GM21528 (cell line): ENCODE measurements at regions not wholly inside any gene's neighbourhood (a gene's known extent, or its start where the extent isn't known, plus 50 kb on each side); places are given as distances from the start of the nearest gene placed in this dataset.

ENCODE experiments used
- ATAC-seq: cut with Tn5 transposase; IDR thresholded peaks from one replicate; pipeline ENCODE4 v1.9.1; 2021; ENCODE audit warnings: mild to moderate bottlenecking, moderate library complexity; ENCODE audit not compliant: unreplicated experiment, low FRiP score

GRCh38 chr20:60238992-60239660 lies 280.9 kb downstream of the CDH26 start:
- no peak for ATAC-seq

- ATAC-seq = no peak
Measured at GRCh38 chr20:60239956-60240355, 281.7 kb downstream of the CDH26 start.

GRCh38 chr20:60240415-60240814 lies 282.2 kb downstream of the CDH26 start:
- no peak for ATAC-seq

GRCh38 chr20:60240986-60241385 lies 282.8 kb downstream of the CDH26 start:
- no peak for ATAC-seq

- no peak for ATAC-seq
Measured at GRCh38 chr20:60242836-60243505, 284.7 kb downstream of the CDH26 start.

GRCh38 chr20:60244373-60245146 lies 286.3 kb downstream of the CDH26 start:
- no peak for ATAC-seq

GRCh38 chr20:60246751-60247150 lies 288.5 kb downstream of the CDH26 start:
- ATAC-seq = no peak

- no peak for ATAC-seq
Measured at GRCh38 chr20:60249436-60249835, 291.2 kb downstream of the CDH26 start.

- ATAC-seq = no peak
Measured at GRCh38 chr20:60250251-60250650, 292.0 kb downstream of the CDH26 start.

- no peak for ATAC-seq
Measured at GRCh38 chr20:60252866-60253265, 294.6 kb downstream of the CDH26 start.

- no peak for ATAC-seq
Measured at GRCh38 chr20:60253471-60253870, 295.2 kb downstream of the CDH26 start.

- no peak for ATAC-seq
Measured at GRCh38 chr20:60254901-60255411, 296.7 kb downstream of the CDH26 start.

GRCh38 chr20:60255415-60255814 lies 297.2 kb downstream of the CDH26 start:
- ATAC-seq = no peak

GRCh38 chr20:60255866-60256265 lies 297.6 kb downstream of the CDH26 start:
- ATAC-seq = no peak

- no peak for ATAC-seq
Measured at GRCh38 chr20:60256811-60257210, 298.6 kb downstream of the CDH26 start.

GRCh38 chr20:60257671-60258070 lies 299.4 kb downstream of the CDH26 start:
- no peak for ATAC-seq

GRCh38 chr20:60258255-60258863 lies 300.1 kb downstream of the CDH26 start:
- no peak for ATAC-seq

GRCh38 chr20:60261333-60261732 lies 303.1 kb downstream of the CDH26 start:
- ATAC-seq = no peak

- no peak for ATAC-seq
Measured at GRCh38 chr20:60262967-60263603, 304.9 kb downstream of the CDH26 start.
